Fibroblast of mammary gland (primary cell): ENCODE measurements at regions not wholly inside any gene's neighbourhood (a gene's known extent, or its start where the extent isn't known, plus 50 kb on each side); places are given as distances from the start of the nearest gene placed in this dataset.
"Not testable (repeated sequence)": the region's sequence is repeated elsewhere in the genome, so short reads cannot be mapped to it uniquely, and the experiment has no call there.

Experiments
- DNase-seq: peaks from one replicate; pipeline ENCODE4 v3.0.0-alpha.2; 2010; ENCODE audit warnings: low read depth
- H3K4me3 ChIP-seq: 2 replicates; pipeline ENCODE4 v1.5.1; 2011; ENCODE audit warnings: low read depth, mild to moderate bottlenecking, low read length, moderate library complexity; ENCODE audit not compliant: control insufficient read depth
- TF ChIP-seq, protein P1 (sequence below): conservative IDR thresholded peaks from 2 replicates; pipeline ENCODE4 v1.5.1; 2011; ENCODE audit warnings: low read depth, low read length, inconsistent platforms; ENCODE audit not compliant: control insufficient read depth, insufficient read depth

DNA sequence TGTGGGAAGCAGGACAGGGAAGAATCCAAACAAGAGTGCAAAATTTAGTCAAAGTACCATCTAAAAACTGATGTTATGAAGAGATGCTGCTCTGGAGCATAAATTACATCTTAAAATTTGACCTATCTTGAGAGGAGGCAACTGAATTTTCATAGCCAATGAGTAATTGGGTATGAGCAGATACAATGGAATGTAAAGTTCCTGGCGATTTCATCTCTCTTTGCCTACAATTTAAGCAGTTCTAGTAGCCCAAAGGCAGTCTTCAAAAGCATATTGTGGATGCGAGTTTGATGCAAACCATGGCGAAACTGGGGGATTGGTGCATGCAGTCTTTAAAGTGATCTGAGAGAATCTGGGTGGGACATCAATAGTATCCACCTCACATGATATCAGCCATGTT lies 1265.9 kb downstream of the BRINP3 start:
- no peak overlapping the region for H3K4me3 ChIP-seq
- TF ChIP-seq, protein P1, sequence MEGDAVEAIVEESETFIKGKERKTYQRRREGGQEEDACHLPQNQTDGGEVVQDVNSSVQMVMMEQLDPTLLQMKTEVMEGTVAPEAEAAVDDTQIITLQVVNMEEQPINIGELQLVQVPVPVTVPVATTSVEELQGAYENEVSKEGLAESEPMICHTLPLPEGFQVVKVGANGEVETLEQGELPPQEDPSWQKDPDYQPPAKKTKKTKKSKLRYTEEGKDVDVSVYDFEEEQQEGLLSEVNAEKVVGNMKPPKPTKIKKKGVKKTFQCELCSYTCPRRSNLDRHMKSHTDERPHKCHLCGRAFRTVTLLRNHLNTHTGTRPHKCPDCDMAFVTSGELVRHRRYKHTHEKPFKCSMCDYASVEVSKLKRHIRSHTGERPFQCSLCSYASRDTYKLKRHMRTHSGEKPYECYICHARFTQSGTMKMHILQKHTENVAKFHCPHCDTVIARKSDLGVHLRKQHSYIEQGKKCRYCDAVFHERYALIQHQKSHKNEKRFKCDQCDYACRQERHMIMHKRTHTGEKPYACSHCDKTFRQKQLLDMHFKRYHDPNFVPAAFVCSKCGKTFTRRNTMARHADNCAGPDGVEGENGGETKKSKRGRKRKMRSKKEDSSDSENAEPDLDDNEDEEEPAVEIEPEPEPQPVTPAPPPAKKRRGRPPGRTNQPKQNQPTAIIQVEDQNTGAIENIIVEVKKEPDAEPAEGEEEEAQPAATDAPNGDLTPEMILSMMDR: no peak
- no peak for DNase-seq

DNA sequence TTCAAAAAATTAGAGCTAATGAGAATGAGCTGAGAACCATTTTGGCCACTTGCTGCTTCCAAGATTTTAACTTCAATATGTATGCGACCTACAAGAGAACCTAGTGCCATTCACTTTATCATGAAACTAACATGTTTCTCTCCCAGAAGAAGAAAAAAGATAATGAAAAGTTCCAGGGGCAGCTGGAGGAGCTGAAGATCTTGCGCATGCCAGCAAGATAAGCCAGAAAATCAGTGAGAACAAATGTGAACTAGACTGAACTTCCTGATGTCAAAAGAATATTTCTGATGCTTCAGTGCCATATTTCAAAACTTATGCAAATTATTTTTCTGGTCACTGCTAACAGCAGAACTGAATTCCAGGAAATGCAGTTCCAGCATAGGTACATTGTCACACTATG lies 1265.1 kb downstream of the BRINP3 start:
- DNase-seq: no peak
- TF ChIP-seq, protein P1: no peak
- H3K4me3 ChIP-seq: no peak overlapping the region

DNA sequence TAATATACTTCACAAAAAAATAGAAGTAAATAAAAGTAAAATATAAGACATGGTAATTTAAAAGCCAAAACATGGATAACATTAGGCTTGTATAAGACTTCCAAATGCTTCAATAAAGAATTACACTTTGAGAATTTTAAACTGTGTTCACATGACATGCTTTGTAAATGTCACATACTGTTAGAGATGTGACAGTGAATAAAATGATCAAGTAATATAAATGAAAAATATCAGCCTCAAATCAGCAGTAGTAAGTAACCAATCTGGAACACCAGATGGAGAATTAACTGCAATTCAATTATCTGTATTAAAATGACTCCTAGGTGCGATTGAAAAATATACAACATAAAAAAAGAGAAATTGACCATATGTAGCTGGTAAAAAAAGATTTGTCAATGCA lies 1260.8 kb downstream of the BRINP3 start:
- TF ChIP-seq, protein P1: no peak
- no peak for DNase-seq
- no peak overlapping the region for H3K4me3 ChIP-seq

DNA sequence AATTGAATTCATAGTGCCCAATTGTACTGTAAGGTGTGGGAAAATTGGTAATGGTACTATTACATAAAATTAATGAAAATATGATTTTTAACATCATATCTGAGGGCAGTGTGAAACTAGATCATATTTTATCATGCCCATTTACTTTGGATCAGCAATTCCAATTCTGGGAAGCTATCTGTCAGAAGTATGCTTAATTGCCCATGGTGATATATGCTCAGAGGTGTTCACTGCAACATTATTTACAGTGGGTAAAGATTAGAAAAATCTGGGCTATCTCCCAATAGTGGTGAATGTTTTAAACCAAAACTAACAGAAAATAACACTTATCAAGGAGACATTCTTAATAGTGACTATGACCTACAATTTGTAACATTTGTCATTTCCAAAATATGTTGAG lies 1260.0 kb downstream of the BRINP3 start:
- no peak overlapping the region for H3K4me3 ChIP-seq
- no peak for DNase-seq
- TF ChIP-seq, protein P1: no peak

DNA sequence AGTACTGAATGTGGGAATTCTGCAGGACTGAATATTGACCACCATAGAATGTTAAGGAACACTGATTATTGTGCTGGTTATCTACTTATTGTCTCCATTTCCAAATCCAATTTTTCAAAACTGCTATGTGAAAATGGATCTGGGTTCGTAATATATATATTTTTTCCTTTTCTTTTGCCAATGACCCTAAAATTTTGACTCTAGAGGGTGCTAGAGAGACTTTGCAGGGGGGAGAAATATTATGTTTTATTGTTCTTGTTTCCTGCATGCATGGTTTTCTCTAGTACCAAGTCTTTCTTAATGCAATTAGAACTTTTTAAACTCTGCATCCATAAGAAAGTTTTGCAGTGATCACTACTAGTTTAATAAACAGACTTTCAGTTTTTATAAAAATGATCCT lies 1256.9 kb downstream of the BRINP3 start:
- TF ChIP-seq, protein P1: no peak
- H3K4me3 ChIP-seq: no peak overlapping the region
- DNase-seq: no peak

DNA sequence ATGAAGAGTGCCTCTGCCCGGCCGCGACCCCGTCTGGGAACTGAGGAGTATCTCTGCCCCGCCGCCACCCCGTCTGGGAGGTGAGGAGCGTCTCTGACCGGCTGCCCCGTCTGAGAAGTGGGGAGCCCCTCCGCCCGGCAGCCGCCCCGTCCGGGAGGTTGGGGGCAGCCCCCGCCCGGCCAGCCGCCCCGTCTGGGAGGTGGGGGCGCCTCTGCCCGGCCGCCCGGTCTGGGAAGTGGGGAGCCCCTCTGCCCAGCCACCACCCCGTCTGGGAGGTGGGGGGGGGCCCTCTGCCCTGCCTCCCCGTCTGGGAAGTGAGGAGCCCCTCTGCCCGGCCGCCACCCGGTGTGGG lies 1251.9 kb downstream of the BRINP3 start:
- not testable (repeated sequence) for DNase-seq

DNA sequence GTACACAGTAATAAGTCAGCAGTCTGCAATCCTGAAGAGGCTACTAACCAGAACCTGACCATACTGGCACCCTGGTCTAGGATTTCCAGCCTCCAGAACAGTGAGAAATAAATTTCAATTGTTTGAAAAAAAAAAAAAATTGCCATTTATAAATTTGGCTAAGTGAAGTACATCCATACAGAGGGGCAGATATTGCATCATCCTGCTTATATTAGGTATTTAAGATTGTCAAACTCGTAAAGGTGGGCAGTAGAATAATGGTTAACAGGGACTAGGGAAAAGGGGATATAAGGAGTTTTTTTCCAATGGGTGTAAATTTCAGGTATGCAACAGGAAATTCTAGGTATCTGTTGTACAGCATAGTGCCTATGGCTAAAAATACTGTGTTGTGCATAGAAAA lies 1250.9 kb downstream of the BRINP3 start:
- no peak overlapping the region for H3K4me3 ChIP-seq
- DNase-seq: no peak
- TF ChIP-seq, protein P1: no peak

More for the DNA sequence above, 1251.9 kb downstream of the BRINP3 start:
- not testable (repeated sequence) for H3K4me3 ChIP-seq
